GM23248 (cell line): ENCODE measurements at regions not wholly inside any gene's neighbourhood (a gene's known extent, or its start where the extent isn't known, plus 50 kb on each side); places are given as distances from the start of the nearest gene placed in this dataset.
"Not testable (repeated sequence)": the region's sequence is repeated elsewhere in the genome, so short reads cannot be mapped to it uniquely, and the experiment has no call there.

Experiments used
- DNase-seq: peaks from one replicate; pipeline ENCODE4 v3.0.0-alpha.2; 2015
- H2AFZ ChIP-seq: fragments of 200-600 bp; sonication (generic); 2 replicates; pipeline ENCODE4 v1.6.1; 2016; ENCODE audit warnings: antibody characterized with exemption
- H3F3A ChIP-seq: fragments of 200-600 bp; sonication (generic); 2 replicates; pipeline ENCODE4 v1.6.1; 2016; ENCODE audit warnings: mild to moderate bottlenecking, antibody characterized with exemption, mixed run types; ENCODE audit not compliant: insufficient read depth
- H3K27ac ChIP-seq: fragments of 200-600 bp; sonication (generic); 2 replicates; pipeline ENCODE4 v1.5.1; 2016; ENCODE audit warnings: mild to moderate bottlenecking
- H3K27me3 ChIP-seq: fragments of 200-600 bp; sonication (generic); replicated peaks from 2 replicates; pipeline ENCODE4 v1.6.1; 2016; ENCODE audit warnings: mild to moderate bottlenecking; ENCODE audit not compliant: insufficient read depth
- H3K36me3 ChIP-seq: fragments of 200-600 bp; sonication (generic); 2 replicates; pipeline ENCODE4 v1.6.1; 2016; ENCODE audit warnings: low read depth, mild to moderate bottlenecking
- H3K4me1 ChIP-seq: fragments of 200-600 bp; sonication (generic); 2 replicates; pipeline ENCODE4 v1.6.1; 2016; ENCODE audit warnings: mild to moderate bottlenecking; ENCODE audit not compliant: insufficient read depth
- H3K4me2 ChIP-seq: fragments of 200-600 bp; sonication (generic); one replicate; pipeline ENCODE4 v1.6.1; 2016; ENCODE audit warnings: mild to moderate bottlenecking; ENCODE audit not compliant: unreplicated experiment
- H3K4me3 ChIP-seq: fragments of 200-600 bp; sonication (generic); 2 replicates; pipeline ENCODE4 v1.5.1; 2016; ENCODE audit warnings: mild to moderate bottlenecking
- H3K79me2 ChIP-seq: fragments of 200-600 bp; sonication (generic); 2 replicates; pipeline ENCODE4 v1.6.1; 2016; ENCODE audit warnings: mild to moderate bottlenecking; ENCODE audit not compliant: insufficient read depth
- H3K9ac ChIP-seq: fragments of 200-600 bp; sonication (generic); 2 replicates; pipeline ENCODE4 v1.6.1; 2016; ENCODE audit warnings: mild to moderate bottlenecking
- H3K9me2 ChIP-seq: fragments of 200-600 bp; sonication (generic); 2 replicates; pipeline ENCODE4 v1.6.1; 2016; ENCODE audit warnings: mixed run types, mild to moderate bottlenecking, moderate library complexity; ENCODE audit not compliant: insufficient read depth
- H3K9me3 ChIP-seq: fragments of 200-600 bp; sonication (generic); one replicate; pipeline ENCODE4 v1.6.1; 2017; ENCODE audit warnings: low read depth
- H4K20me1 ChIP-seq: fragments of 200-600 bp; sonication (generic); 2 replicates; pipeline ENCODE4 v1.6.0; 2016; ENCODE audit not compliant: insufficient read depth
- EZH2 ChIP-seq: fragments of 200-600 bp; sonication (generic); IDR thresholded peaks from 2 replicates; pipeline ENCODE4 v1.6.1; 2018; ENCODE audit warnings: antibody characterized with exemption, mild to moderate bottlenecking; ENCODE audit not compliant: insufficient read depth, poor library complexity, severe bottlenecking
- EZH2phosphoT487 ChIP-seq: fragments of 200-600 bp; sonication (generic); IDR thresholded peaks from 2 replicates; pipeline ENCODE4 v1.6.1; 2018; ENCODE audit warnings: antibody characterized with exemption, moderate library complexity, mild to moderate bottlenecking, low read depth; ENCODE audit not compliant: insufficient read depth
- WGBS, 2 experiments: methylation state at CpG; one replicate each; pipeline ENCODE4 v1.1.6; 2015 to 2017; ENCODE audit warnings: low lambda C conversion rate in 2 of 2, low coverage in 1 of 2; ENCODE audit errors: missing lambda C conversion rate in 2 of 2; 5-methylcytosine and 5-hydroxymethylcytosine counted together
- in situ Hi-C: fragments of 300-500 bp; cut with MboI; formaldehyde crosslinking; loops from 2 replicates; pipeline ENCODE4 v1.15.0; 2020

- Histone ChIP-seq H3K9me2 (no peaks in the 10 kb centered on the region), H2AFZ (no peak overlapping the region), H3K4me2 (no peak overlapping the region), H3K27me3 (no peaks in the 10 kb centered on the region; the same call in 1 of the 2 replicates), H3K9ac (no peak overlapping the region), H3K79me2 (no peaks in the 10 kb centered on the region), H3K27ac (no peak overlapping the region), H3F3A (no peaks in the 10 kb centered on the region), H3K36me3 (no peaks in the 10 kb centered on the region), H3K4me1 (no peaks in the 10 kb centered on the region), H3K9me3 (no peaks in the 10 kb centered on the region), H3K4me3 (no peak overlapping the region), H4K20me1 (no peaks in the 10 kb centered on the region)
- no peak for DNase-seq
- WGBS, 2 experiments = 55 to 58% methylated on average over 8 of the region's 8 CpGs
- in situ Hi-C loops = no loop called here
- TF ChIP-seq EZH2 (no peak), EZH2phosphoT487 (no peak)
Measured at GRCh38 chr20:47974234-47974878, 189.1 kb upstream of the SULF2 start.

GRCh38 chr20:47973519-47974233 lies 188.4 kb upstream of the SULF2 start:
- no peak for TF ChIP-seq EZH2
- TF ChIP-seq EZH2phosphoT487 = no peak
- 65 to 67% methylated on average over 24 to 26 of the region's 26 CpGs for WGBS, 2 experiments
- in situ Hi-C loops = no loop called here
- Histone ChIP-seq H3K9me3 (no peaks in the 10 kb centered on the region), H3K4me1 (no peaks in the 10 kb centered on the region), H3K36me3 (no peaks in the 10 kb centered on the region), H3K4me2 (no peak overlapping the region), H3K79me2 (no peaks in the 10 kb centered on the region), H3K9ac (no peak overlapping the region), H3K4me3 (no peak overlapping the region), H2AFZ (no peak overlapping the region), H4K20me1 (no peaks in the 10 kb centered on the region), H3K27me3 (no peaks in the 10 kb centered on the region; the same call in 1 of the 2 replicates), H3K9me2 (no peaks in the 10 kb centered on the region), H3K27ac (no peak overlapping the region), H3F3A (no peaks in the 10 kb centered on the region)
- no peak for DNase-seq

GRCh38 chr20:47972916-47973309 lies 187.6 kb upstream of the SULF2 start:
- H3K36me3 ChIP-seq = no peaks in the 10 kb centered on the region
- no peaks in the 10 kb centered on the region for H3K9me3 ChIP-seq
- H2AFZ ChIP-seq = no peak overlapping the region
- H3K27me3 ChIP-seq = no peaks in the 10 kb centered on the region; the same call in 1 of the 2 replicates
- H3K4me2 ChIP-seq = no peak overlapping the region
- in situ Hi-C loops = no loop called here
- no peaks in the 10 kb centered on the region for H3K4me1 ChIP-seq
- no peak overlapping the region for H3K27ac ChIP-seq
- no peaks in the 10 kb centered on the region for H3F3A ChIP-seq
- H4K20me1 ChIP-seq = no peaks in the 10 kb centered on the region
- H3K9ac ChIP-seq = no peak overlapping the region
- no peaks in the 10 kb centered on the region for H3K9me2 ChIP-seq
- no peak for TF ChIP-seq EZH2phosphoT487
- no peak for TF ChIP-seq EZH2
- no peak for DNase-seq
- H3K79me2 ChIP-seq = no peaks in the 10 kb centered on the region
- 78 to 83% methylated on average over 17 of the region's 17 CpGs for WGBS, 2 experiments
- no peak overlapping the region for H3K4me3 ChIP-seq

GRCh38 chr20:47972297-47972915 lies 187.1 kb upstream of the SULF2 start:
- H3K9ac ChIP-seq, H3K4me3 ChIP-seq, H3K9me2 ChIP-seq, H3K27me3 ChIP-seq, in situ Hi-C loops, H4K20me1 ChIP-seq, H3K27ac ChIP-seq, H3K4me2 ChIP-seq, H2AFZ ChIP-seq, H3F3A ChIP-seq, H3K9me3 ChIP-seq, H3K36me3 ChIP-seq, H3K4me1 ChIP-seq, H3K79me2 ChIP-seq: not testable (repeated sequence)
- WGBS, 2 experiments = 27 to 32% methylated on average over 25 to 26 of the region's 26 CpGs
- peak; percentile 28 for DNase-seq
